Progenitor cell of endocrine pancreas (in vitro differentiated cells): ENCODE measurements at regions not wholly inside any gene's neighbourhood (a gene's known extent, or its start where the extent isn't known, plus 50 kb on each side); places are given as distances from the start of the nearest gene placed in this dataset.

Experiments
- DNase-seq: peaks from one replicate; pipeline ENCODE4 v3.0.0; 2021; ENCODE audit warnings: low spot score; ENCODE audit not compliant: unreplicated experiment
- H3K27ac Mint-ChIP-seq: 2 replicates; pipeline ENCODE4 v1.8.0; 2021; ENCODE audit warnings: mild to moderate bottlenecking, moderate library complexity, mixed read lengths
- H3K27me3 Mint-ChIP-seq: 2 replicates; pipeline ENCODE4 v1.8.0; 2021; ENCODE audit warnings: mixed read lengths
- H3K36me3 Mint-ChIP-seq: 2 replicates; pipeline ENCODE4 v1.8.0; 2022; ENCODE audit warnings: mixed read lengths; ENCODE audit not compliant: insufficient read depth
- H3K4me1 Mint-ChIP-seq: 2 replicates; pipeline ENCODE4 v1.8.0; 2021; ENCODE audit warnings: low read depth, mixed read lengths
- H3K4me3 Mint-ChIP-seq: 2 replicates; pipeline ENCODE4 v1.8.0; 2021; ENCODE audit warnings: low read depth, mild to moderate bottlenecking, moderate library complexity, mixed read lengths
- H3K9me3 Mint-ChIP-seq: 2 replicates; pipeline ENCODE4 v1.8.0; 2021; ENCODE audit warnings: low read depth, mixed read lengths
- CTCF ChIP-seq: fragments of 200-600 bp; sonication (generic); IDR thresholded peaks from one replicate; pipeline ENCODE4 v1.5.0; 2021; ENCODE audit warnings: antibody characterized with exemption, mild to moderate bottlenecking; ENCODE audit not compliant: unreplicated experiment

- Mint-ChIP-seq H3K4me3 (no peak overlapping the region), H3K9me3 (no peaks in the 10 kb centered on the region), H3K36me3 (no peaks in the 10 kb centered on the region), H3K27ac (no peak overlapping the region), H3K4me1 (no peaks in the 10 kb centered on the region), H3K27me3 (peaks cover 7% of the 10 kb centered on the region)
- TF ChIP-seq CTCF = no peak
- DNase-seq = no peak
These were observed 295.5 kb downstream of the YTHDC2 start for GRCh38 chr5:113808956-113809355.

GRCh38 chr5:113809626-113810025 lies 296.1 kb downstream of the YTHDC2 start:
- H3K27me3 Mint-ChIP-seq = peaks cover 7% of the 10 kb centered on the region
- H3K4me3 Mint-ChIP-seq = no peak overlapping the region
- H3K27ac Mint-ChIP-seq = no peak overlapping the region
- no peak for DNase-seq
- no peaks in the 10 kb centered on the region for H3K4me1 Mint-ChIP-seq
- H3K36me3 Mint-ChIP-seq = no peaks in the 10 kb centered on the region
- H3K9me3 Mint-ChIP-seq = no peaks in the 10 kb centered on the region
- no peak for TF ChIP-seq CTCF

- no peak overlapping the region for H3K4me3 Mint-ChIP-seq
- no peak for TF ChIP-seq CTCF
These were observed 300.0 kb downstream of the YTHDC2 start for GRCh38 chr5:113813466-113813865.

GRCh38 chr5:113817683-113818082 lies 304.2 kb downstream of the YTHDC2 start:
- Mint-ChIP-seq H3K4me3 (no peak overlapping the region), H3K9me3 (no peaks in the 10 kb centered on the region), H3K27ac (no peak overlapping the region), H3K27me3 (no peaks in the 10 kb centered on the region), H3K36me3 (no peaks in the 10 kb centered on the region), H3K4me1 (no peaks in the 10 kb centered on the region)
- DNase-seq = no peak
- no peak for TF ChIP-seq CTCF

More at GRCh38 chr5:113813466-113813865, 300.0 kb downstream of the YTHDC2 start:
- Mint-ChIP-seq H3K9me3 (no peaks in the 10 kb centered on the region), H3K27me3 (peaks cover 6% of the 10 kb centered on the region), H3K4me1 (no peaks in the 10 kb centered on the region), H3K27ac (no peak overlapping the region), H3K36me3 (no peaks in the 10 kb centered on the region)
- no peak for DNase-seq

- no peak overlapping the region for H3K27ac Mint-ChIP-seq
- peaks cover 5% of the 10 kb centered on the region for H3K9me3 Mint-ChIP-seq
- TF ChIP-seq CTCF = no peak
- H3K4me3 Mint-ChIP-seq = no peak overlapping the region
- DNase-seq = no peak
- no peaks in the 10 kb centered on the region for H3K4me1 Mint-ChIP-seq
- H3K27me3 Mint-ChIP-seq = no peaks in the 10 kb centered on the region
- no peaks in the 10 kb centered on the region for H3K36me3 Mint-ChIP-seq
These were observed 310.2 kb downstream of the YTHDC2 start for GRCh38 chr5:113823696-113824095.
